ENCODE measurements at regions not wholly inside any gene's neighbourhood (a gene's known extent, or its start where the extent isn't known, plus 50 kb on each side); places are given as distances from the start of the nearest gene placed in this dataset.

DNA sequence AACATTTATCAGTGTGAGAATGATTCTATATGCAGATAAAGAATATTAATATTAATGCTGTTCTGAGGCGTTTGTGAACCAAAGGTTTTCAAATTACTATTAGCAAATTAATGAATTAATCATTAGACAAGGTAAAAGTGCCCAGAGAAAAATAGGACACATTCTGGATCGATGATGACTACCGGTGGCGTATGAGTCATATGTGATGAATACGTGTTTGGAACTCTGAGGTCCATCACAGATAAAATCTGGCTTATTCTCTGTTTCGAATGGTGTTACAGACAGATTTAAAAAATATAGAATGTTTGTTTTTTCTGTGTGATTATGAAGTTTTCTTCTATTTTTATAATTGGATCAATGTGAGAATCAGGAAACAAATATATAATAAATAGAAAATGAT lies 79.2 kb upstream of the RTL1 start:
- Histone ChIP-seq H3K79me2 (ENCODE audit: low read length) (no peaks in the 10 kb centered on the region), H3K27me3 (ENCODE audit: low read depth, low read length) (no peaks in the 10 kb centered on the region), H4K20me1 (ENCODE audit: insufficient read depth, low read length) (no peaks in the 10 kb centered on the region), H3K27ac (ENCODE audit: low read length) (no peak overlapping the region), H3K9ac (ENCODE audit: low read length) (no peak overlapping the region), H3K4me1 (ENCODE audit: low read length) (no peaks in the 10 kb centered on the region), H2AFZ (ENCODE audit: low read depth, low read length) (no peak overlapping the region), H3K4me2 (ENCODE audit: low read length) (no peak overlapping the region), H3K4me3 (ENCODE audit: low read length) (no peak overlapping the region), H3K36me3 (replicated peaks; ENCODE audit: low read depth, low read length) (no peaks in the 10 kb centered on the region), H3K9me3 (ENCODE audit: insufficient read depth, low read length) (no peaks in the 10 kb centered on the region)
- TF ChIP-seq CTCF (IDR thresholded peaks at IDR 0.05; ENCODE audit: low read depth, low read length): no peak
- no peak for TF ChIP-seq EZH2phosphoT487 (IDR thresholded peaks at IDR 0.05; ENCODE audit: low read depth)

- H3K79me2 ChIP-seq (ENCODE audit: low read length): no peaks in the 10 kb centered on the region
- TF ChIP-seq EZH2phosphoT487 (IDR thresholded peaks at IDR 0.05; ENCODE audit: low read depth) (no peak), CTCF (IDR thresholded peaks at IDR 0.05; ENCODE audit: low read depth, low read length) (no peak)
- no peak overlapping the region for H3K27ac ChIP-seq (ENCODE audit: low read length)
- H3K27me3 ChIP-seq (ENCODE audit: low read depth, low read length): no peaks in the 10 kb centered on the region
- no peaks in the 10 kb centered on the region for H4K20me1 ChIP-seq (ENCODE audit: insufficient read depth, low read length)
- no peak overlapping the region for H3K4me2 ChIP-seq (ENCODE audit: low read length)
- H3K9me3 ChIP-seq (ENCODE audit: insufficient read depth, low read length): no peaks in the 10 kb centered on the region
- H3K4me3 ChIP-seq (ENCODE audit: low read length): no peak overlapping the region
- H3K36me3 ChIP-seq (replicated peaks; ENCODE audit: low read depth, low read length): no peaks in the 10 kb centered on the region
- peaks cover 4% of the 10 kb centered on the region for H3K4me1 ChIP-seq (ENCODE audit: low read length)
- no peak overlapping the region for H3K9ac ChIP-seq (ENCODE audit: low read length)
- H2AFZ ChIP-seq (ENCODE audit: low read depth, low read length): no peak overlapping the region
Measured at GRCh38 chr14:100983710-100984109, 80.2 kb upstream of the RTL1 start.

GRCh38 chr14:100988011-100988410 lies 84.5 kb upstream of the RTL1 start:
- TF ChIP-seq CTCF (IDR thresholded peaks at IDR 0.05; ENCODE audit: low read depth, low read length) (no peak), EZH2phosphoT487 (IDR thresholded peaks at IDR 0.05; ENCODE audit: low read depth) (no peak)
- Histone ChIP-seq H3K4me3 (ENCODE audit: low read length) (no peak overlapping the region), H2AFZ (ENCODE audit: low read depth, low read length) (no peak overlapping the region), H3K27ac (ENCODE audit: low read length) (peak overlapping the region; percentile 70), H3K9ac (ENCODE audit: low read length) (no peak overlapping the region), H4K20me1 (ENCODE audit: insufficient read depth, low read length) (no peaks in the 10 kb centered on the region), H3K79me2 (ENCODE audit: low read length) (no peaks in the 10 kb centered on the region), H3K9me3 (ENCODE audit: insufficient read depth, low read length) (no peaks in the 10 kb centered on the region), H3K4me2 (ENCODE audit: low read length) (peak overlapping the region; percentile 23), H3K27me3 (ENCODE audit: low read depth, low read length) (no peaks in the 10 kb centered on the region), H3K4me1 (ENCODE audit: low read length) (peaks cover 15% of the 10 kb centered on the region), H3K36me3 (replicated peaks; ENCODE audit: low read depth, low read length) (no peaks in the 10 kb centered on the region)

DNA sequence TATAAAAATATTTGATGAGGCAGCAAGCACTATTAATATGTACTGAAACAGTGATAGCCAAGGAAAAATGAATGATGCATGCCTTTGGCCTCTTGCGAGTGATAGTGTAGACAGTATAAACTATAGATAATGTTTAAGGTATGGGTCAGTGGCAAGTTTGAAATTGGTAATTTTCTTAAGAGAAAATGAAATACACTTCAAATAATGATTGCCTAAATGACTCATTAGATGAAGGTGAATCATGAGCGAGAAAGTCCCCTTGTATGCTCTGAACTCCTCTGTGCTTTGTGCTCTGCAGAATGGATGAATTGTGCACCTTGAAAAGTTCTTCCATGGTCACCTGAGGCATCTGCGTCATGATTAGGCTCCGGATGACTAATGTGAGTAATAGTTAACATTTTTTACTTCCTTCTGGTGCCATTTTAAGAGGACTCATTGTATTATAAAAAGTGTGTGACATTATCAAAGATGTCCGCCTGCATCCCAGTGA lies 84.9 kb upstream of the RTL1 start:
- Histone ChIP-seq H3K9me3 (ENCODE audit: insufficient read depth, low read length) (no peaks in the 10 kb centered on the region), H3K9ac (ENCODE audit: low read length) (no peak overlapping the region), H3K79me2 (ENCODE audit: low read length) (no peaks in the 10 kb centered on the region), H4K20me1 (ENCODE audit: insufficient read depth, low read length) (no peaks in the 10 kb centered on the region), H3K27me3 (ENCODE audit: low read depth, low read length) (no peaks in the 10 kb centered on the region), H3K36me3 (replicated peaks; ENCODE audit: low read depth, low read length) (no peaks in the 10 kb centered on the region), H3K4me3 (ENCODE audit: low read length) (no peak overlapping the region), H3K4me1 (ENCODE audit: low read length) (peaks cover 15% of the 10 kb centered on the region), H3K4me2 (ENCODE audit: low read length) (peak overlapping the region; percentile 23), H3K27ac (ENCODE audit: low read length) (peak overlapping the region; percentile 70), H2AFZ (ENCODE audit: low read depth, low read length) (no peak overlapping the region)
- TF ChIP-seq CTCF (IDR thresholded peaks at IDR 0.05; ENCODE audit: low read depth, low read length) (no peak), EZH2phosphoT487 (IDR thresholded peaks at IDR 0.05; ENCODE audit: low read depth) (no peak)

All from OCI-LY3 (cell line).